MM.1S (cell line): ENCODE measurements at regions not wholly inside any gene's neighbourhood (a gene's known extent, or its start where the extent isn't known, plus 50 kb on each side); places are given as distances from the start of the nearest gene placed in this dataset.

Source experiments
- DNase-seq: peaks from one replicate; pipeline ENCODE4 v3.0.0-alpha.2; 2015
- H2AFZ ChIP-seq: fragments of 300-600 bp; sonication (generic); 2 replicates; pipeline ENCODE4 v1.6.0; 2016; ENCODE audit warnings: antibody characterized with exemption, low read length
- H3F3A ChIP-seq: fragments of 300-600 bp; sonication (generic); 2 replicates; pipeline ENCODE4 v1.6.1; 2016; ENCODE audit warnings: mild to moderate bottlenecking, antibody characterized with exemption, low read length, moderate library complexity, mixed read lengths; ENCODE audit not compliant: insufficient read depth
- H3K27ac ChIP-seq: fragments of 300-600 bp; sonication (generic); 2 replicates; pipeline ENCODE4 v1.5.1; 2016; ENCODE audit warnings: mild to moderate bottlenecking, low read length
- H3K27me3 ChIP-seq: fragments of 300-600 bp; sonication (generic); replicated peaks from 2 replicates; pipeline ENCODE4 v1.6.0; 2016; ENCODE audit warnings: low read length; ENCODE audit not compliant: insufficient read depth
- H3K36me3 ChIP-seq: fragments of 300-600 bp; sonication (generic); replicated peaks from 2 replicates; pipeline ENCODE4 v1.6.1; 2016; ENCODE audit warnings: mild to moderate bottlenecking, low read length, mixed read lengths; ENCODE audit not compliant: insufficient read depth
- H3K4me1 ChIP-seq: fragments of 300-600 bp; sonication (generic); 2 replicates; pipeline ENCODE4 v1.6.1; 2016; ENCODE audit warnings: low read length, mixed read lengths
- H3K4me2 ChIP-seq: fragments of 300-600 bp; sonication (generic); 2 replicates; pipeline ENCODE4 v1.6.0; 2016; ENCODE audit warnings: low read depth, low read length
- H3K4me3 ChIP-seq: fragments of 300-600 bp; sonication (generic); 2 replicates; pipeline ENCODE4 v1.5.1; 2016; ENCODE audit warnings: low read length, mixed read lengths
- H3K79me2 ChIP-seq: fragments of 300-600 bp; sonication (generic); 2 replicates; pipeline ENCODE4 v1.6.1; 2016; ENCODE audit warnings: mixed run types, low read length, mixed read lengths
- H3K9ac ChIP-seq: fragments of 300-600 bp; sonication (generic); 2 replicates; pipeline ENCODE4 v1.6.1; 2016; ENCODE audit warnings: low read length, mixed read lengths
- H3K9me2 ChIP-seq: fragments of 300-600 bp; sonication (generic); replicated peaks from 2 replicates; pipeline ENCODE4 v1.6.1; 2016; ENCODE audit warnings: mild to moderate bottlenecking, low read length, mixed read lengths; ENCODE audit not compliant: insufficient read depth
- H3K9me3 ChIP-seq: fragments of 300-600 bp; sonication (generic); replicated peaks from 2 replicates; pipeline ENCODE4 v1.6.1; 2016; ENCODE audit warnings: mild to moderate bottlenecking, low read length, mixed read lengths; ENCODE audit not compliant: insufficient read depth
- H4K20me1 ChIP-seq: fragments of 300-600 bp; sonication (generic); 2 replicates; pipeline ENCODE4 v1.6.1; 2016; ENCODE audit warnings: mild to moderate bottlenecking, low read length, moderate library complexity, mixed read lengths; ENCODE audit not compliant: insufficient read depth
- EZH2 ChIP-seq: fragments of 300-600 bp; sonication (generic); optimal IDR thresholded peaks from 2 replicates; pipeline ENCODE3; 2017; ENCODE audit warnings: low read depth, mild to moderate bottlenecking, antibody characterized with exemption, low read length, mixed read lengths
- EZH2phosphoT487 ChIP-seq: fragments of 300-600 bp; sonication (generic); IDR thresholded peaks from 2 replicates; pipeline ENCODE4 v1.6.1; 2018; ENCODE audit warnings: antibody characterized with exemption, low read length
- TF ChIP-seq, protein P1 (sequence below): fragments of 300-600 bp; sonication (generic); IDR thresholded peaks from 2 replicates; pipeline ENCODE4 v1.5.1; 2016; ENCODE audit warnings: antibody characterized with exemption, low read length, mixed read lengths

- Histone ChIP-seq H3K4me1 (no peaks in the 10 kb centered on the region), H3K4me3 (no peak overlapping the region), H3F3A (no peaks in the 10 kb centered on the region), H4K20me1 (no peaks in the 10 kb centered on the region), H2AFZ (no peak overlapping the region), H3K9ac (no peak overlapping the region), H3K27ac (no peak overlapping the region), H3K9me3 (no peaks in the 10 kb centered on the region), H3K36me3 (no peaks in the 10 kb centered on the region), H3K27me3 (no peaks in the 10 kb centered on the region), H3K79me2 (no peaks in the 10 kb centered on the region), H3K9me2 (no peaks in the 10 kb centered on the region), H3K4me2 (no peak overlapping the region)
- DNase-seq = no peak
- TF ChIP-seq, protein P1, sequence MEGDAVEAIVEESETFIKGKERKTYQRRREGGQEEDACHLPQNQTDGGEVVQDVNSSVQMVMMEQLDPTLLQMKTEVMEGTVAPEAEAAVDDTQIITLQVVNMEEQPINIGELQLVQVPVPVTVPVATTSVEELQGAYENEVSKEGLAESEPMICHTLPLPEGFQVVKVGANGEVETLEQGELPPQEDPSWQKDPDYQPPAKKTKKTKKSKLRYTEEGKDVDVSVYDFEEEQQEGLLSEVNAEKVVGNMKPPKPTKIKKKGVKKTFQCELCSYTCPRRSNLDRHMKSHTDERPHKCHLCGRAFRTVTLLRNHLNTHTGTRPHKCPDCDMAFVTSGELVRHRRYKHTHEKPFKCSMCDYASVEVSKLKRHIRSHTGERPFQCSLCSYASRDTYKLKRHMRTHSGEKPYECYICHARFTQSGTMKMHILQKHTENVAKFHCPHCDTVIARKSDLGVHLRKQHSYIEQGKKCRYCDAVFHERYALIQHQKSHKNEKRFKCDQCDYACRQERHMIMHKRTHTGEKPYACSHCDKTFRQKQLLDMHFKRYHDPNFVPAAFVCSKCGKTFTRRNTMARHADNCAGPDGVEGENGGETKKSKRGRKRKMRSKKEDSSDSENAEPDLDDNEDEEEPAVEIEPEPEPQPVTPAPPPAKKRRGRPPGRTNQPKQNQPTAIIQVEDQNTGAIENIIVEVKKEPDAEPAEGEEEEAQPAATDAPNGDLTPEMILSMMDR = no peak; the same call in 1 of the 2 replicates
- TF ChIP-seq EZH2phosphoT487 (no peak), EZH2 (no peak)
These were observed 119.6 kb upstream of the NFIB start for GRCh38 chr9:14433351-14434157.

- H3K9me2 ChIP-seq = no peaks in the 10 kb centered on the region
- DNase-seq = no peak
- no peak overlapping the region for H2AFZ ChIP-seq
- H3K9ac ChIP-seq = no peak overlapping the region
- no peaks in the 10 kb centered on the region for H3K4me1 ChIP-seq
- H3K4me3 ChIP-seq = no peak overlapping the region
- H4K20me1 ChIP-seq = no peaks in the 10 kb centered on the region
- H3F3A ChIP-seq = no peaks in the 10 kb centered on the region
- H3K9me3 ChIP-seq = no peaks in the 10 kb centered on the region
- TF ChIP-seq, protein P1 = no peak
- TF ChIP-seq EZH2 (no peak), EZH2phosphoT487 (no peak)
- H3K27me3 ChIP-seq = no peaks in the 10 kb centered on the region
- no peaks in the 10 kb centered on the region for H3K36me3 ChIP-seq
- no peak overlapping the region for H3K27ac ChIP-seq
- no peak overlapping the region for H3K4me2 ChIP-seq
- H3K79me2 ChIP-seq = no peaks in the 10 kb centered on the region
These were observed 118.9 kb upstream of the NFIB start for GRCh38 chr9:14432666-14433350.

GRCh38 chr9:14428781-14429230 is 114.9 kb upstream of the NFIB start:
- no peaks in the 10 kb centered on the region for H3K27me3 ChIP-seq

More at GRCh38 chr9:14428781-14429230, 114.9 kb upstream of the NFIB start:
- H3K79me2 ChIP-seq = no peaks in the 10 kb centered on the region
- no peaks in the 10 kb centered on the region for H3K9me2 ChIP-seq
- H3K9me3 ChIP-seq = no peaks in the 10 kb centered on the region
- H3K4me2 ChIP-seq = 0 out of 2 replicates have a peak overlapping the region, but pooled peaks have one; percentile 34
- TF ChIP-seq EZH2phosphoT487 (no peak), EZH2 (no peak)
- TF ChIP-seq, protein P1 = peak; percentile 56
- H3K9ac ChIP-seq = no peak overlapping the region
- H3K36me3 ChIP-seq = no peaks in the 10 kb centered on the region
- no peaks in the 10 kb centered on the region for H3F3A ChIP-seq
- peak; percentile 25 for DNase-seq
- no peak overlapping the region for H3K27ac ChIP-seq
- H3K4me1 ChIP-seq = no peaks in the 10 kb centered on the region
- H3K4me3 ChIP-seq = no peak overlapping the region
- H4K20me1 ChIP-seq = no peaks in the 10 kb centered on the region
- H2AFZ ChIP-seq = peak overlapping the region; percentile 46; the same call in 1 of the 2 replicates
